ENCODE measurements at regions not wholly inside any gene's neighbourhood (a gene's known extent, or its start where the extent isn't known, plus 50 kb on each side); places are given as distances from the start of the nearest gene placed in this dataset.
"Not testable (repeated sequence)": the region's sequence is repeated elsewhere in the genome, so short reads cannot be mapped to it uniquely, and the experiment has no call there.

GRCh38 chrX:73937843-73938242, 85.3 kb upstream of the XIST start:
- TF ChIP-seq CTCF, EP300, POLR2A, POLR2AphosphoS5 (IDR thresholded peaks at IDR 0.05): not testable (repeated sequence)
